GM12864 (cell line): ENCODE measurements at regions not wholly inside any gene's neighbourhood (a gene's known extent, or its start where the extent isn't known, plus 50 kb on each side); places are given as distances from the start of the nearest gene placed in this dataset.
"Not testable (repeated sequence)": the region's sequence is repeated elsewhere in the genome, so short reads cannot be mapped to it uniquely, and the experiment has no call there.

ENCODE experiments used
- DNase-seq: peaks from one replicate; pipeline ENCODE4 v3.0.0-alpha.2; 2011; ENCODE audit warnings: low read depth
- H3K4me3 ChIP-seq: 2 replicates; pipeline ENCODE4 v1.5.1; 2011; ENCODE audit warnings: mild to moderate bottlenecking, low read depth, low read length, control low read depth
- CTCF ChIP-seq: IDR thresholded peaks from 2 replicates; pipeline ENCODE4 v1.5.1; 2011; ENCODE audit warnings: low read depth, mild to moderate bottlenecking, moderate library complexity, low read length, control low read depth, inconsistent platforms; ENCODE audit errors: missing control alignments

DNA sequence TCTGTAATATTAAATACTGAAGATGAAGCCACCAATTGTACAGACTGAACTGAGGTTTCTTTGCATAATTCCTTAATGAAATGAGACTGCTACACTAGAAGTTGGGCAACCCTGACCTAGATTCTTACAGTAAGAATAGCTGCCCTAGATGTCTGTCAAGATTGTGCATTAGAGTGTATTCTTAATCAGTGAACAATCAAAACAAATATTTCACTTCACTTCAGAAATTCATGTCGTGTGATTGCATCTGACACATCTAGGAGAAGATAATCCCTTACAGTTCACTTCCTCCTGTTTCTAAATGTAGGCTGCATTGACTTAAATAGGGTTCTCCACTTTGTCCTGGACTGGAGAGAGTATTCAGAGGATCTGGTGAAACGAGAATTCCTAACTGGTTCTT lies 283.1 kb downstream of the HNRNPD start:
- TF ChIP-seq CTCF: no peak
- no peak overlapping the region for H3K4me3 ChIP-seq
- DNase-seq: no peak

- no peak for DNase-seq
- TF ChIP-seq CTCF: no peak
These were observed 289.0 kb downstream of the HNRNPD start for GRCh38 chr4:82084747-82085146.

GRCh38 chr4:82077471-82077995 lies 296.3 kb downstream of the HNRNPD start:
- H3K4me3 ChIP-seq, DNase-seq: not testable (repeated sequence)

More at GRCh38 chr4:82084747-82085146, 289.0 kb downstream of the HNRNPD start:
- H3K4me3 ChIP-seq: no peak overlapping the region

- H3K4me3 ChIP-seq: no peak overlapping the region
- TF ChIP-seq CTCF: no peak
- DNase-seq: no peak
These were observed 297.0 kb downstream of the HNRNPD start for GRCh38 chr4:82076809-82077208.

DNA sequence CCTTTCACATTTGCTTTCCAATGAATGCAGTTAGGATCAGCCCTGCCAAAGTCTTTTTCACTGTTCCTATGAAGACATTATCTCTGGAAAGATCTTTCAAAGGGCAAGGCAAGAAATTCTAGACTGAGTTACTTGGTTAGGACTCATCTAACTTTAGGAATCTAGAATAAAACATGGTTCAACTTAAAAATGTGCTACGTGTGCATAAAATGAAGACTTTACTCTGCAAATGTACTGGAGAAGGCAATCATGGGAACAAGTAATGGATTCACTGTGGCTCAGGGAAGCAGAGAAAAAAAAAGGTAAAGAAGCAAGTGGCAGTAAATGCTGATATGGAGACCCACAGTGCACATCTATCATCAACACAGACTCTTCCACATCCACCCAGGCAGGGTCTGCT lies 297.4 kb downstream of the HNRNPD start:
- no peak for DNase-seq
- no peak overlapping the region for H3K4me3 ChIP-seq
- TF ChIP-seq CTCF: no peak

DNA sequence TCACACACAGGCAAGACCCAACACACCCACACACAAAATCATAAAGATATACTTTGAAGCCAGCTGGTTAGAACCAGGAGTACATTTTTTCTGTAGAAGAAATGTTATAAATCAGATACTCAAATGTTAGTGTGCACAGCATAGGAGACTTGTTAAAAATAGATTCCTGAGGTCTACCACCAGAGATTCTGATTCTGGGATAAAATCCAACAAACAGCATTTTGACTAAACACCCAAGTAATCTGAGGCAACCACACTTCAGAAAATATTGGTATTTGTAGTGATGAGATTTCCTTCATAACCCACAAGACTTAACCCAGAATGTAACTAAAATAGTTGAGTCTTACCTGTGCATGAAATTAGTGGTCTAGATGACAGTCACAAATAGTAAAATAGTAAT lies 301.8 kb downstream of the HNRNPD start:
- TF ChIP-seq CTCF: no peak

GRCh38 chr4:82069883-82070638 lies 303.7 kb downstream of the HNRNPD start:
- H3K4me3 ChIP-seq: no peak overlapping the region
- DNase-seq: no peak
- no peak for TF ChIP-seq CTCF

More for the DNA sequence above, 301.8 kb downstream of the HNRNPD start:
- no peak for DNase-seq
- no peak overlapping the region for H3K4me3 ChIP-seq
